ENCODE measurements at regions not wholly inside any gene's neighbourhood (a gene's known extent, or its start where the extent isn't known, plus 50 kb on each side); places are given as distances from the start of the nearest gene placed in this dataset.

DNA sequence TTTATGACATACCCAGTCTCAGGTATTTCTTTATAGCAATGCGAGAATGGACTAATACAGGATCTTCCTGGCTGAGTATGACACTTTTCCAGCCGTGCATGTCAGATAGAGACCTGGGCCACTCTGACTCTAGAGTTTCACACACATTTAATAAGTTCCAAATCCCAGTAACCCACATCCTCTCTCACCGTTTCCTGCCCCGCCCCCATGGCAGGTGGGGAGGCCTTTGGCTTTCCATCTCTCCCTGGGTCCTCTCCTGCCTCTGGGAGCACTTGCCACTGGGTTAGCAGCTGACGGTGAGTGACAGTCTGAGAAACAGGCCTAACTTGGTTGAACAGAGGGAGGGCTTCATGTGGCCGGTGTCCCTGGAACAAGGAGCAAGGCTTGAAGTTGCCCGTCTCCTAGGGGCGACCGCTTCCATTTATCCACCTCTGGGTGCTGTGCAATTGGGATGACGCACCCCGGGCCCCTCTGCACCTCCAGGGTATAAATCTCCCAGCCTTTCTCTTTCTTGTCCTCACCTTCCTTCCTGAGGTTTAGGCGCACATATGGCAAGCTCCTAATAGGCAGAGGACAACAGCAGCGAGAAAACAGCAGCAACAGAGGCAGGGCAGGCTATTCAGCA is 152.7 kb upstream of the HDAC4 start:
- ATAC-seq (no peak), DNase-seq (no peak)
- H3K27me3 Mint-ChIP-seq (ENCODE audit: low read depth in 2 of 2) = peaks cover 8 to 18% of the 10 kb centered on the region in 2 donors
- no peak overlapping the region for H3K27ac Mint-ChIP-seq
- no peaks in the 10 kb centered on the region for H3K36me3 Mint-ChIP-seq
- Histone ChIP-seq H3K9me3 (ENCODE audit: control insufficient read depth, insufficient read depth, low read length) (no peaks in the 10 kb centered on the region), H3K27ac (ENCODE audit: low read length) (no peak overlapping the region), H3K27me3 (ENCODE audit: control insufficient read depth, insufficient read depth, low read length) (no peaks in the 10 kb centered on the region), H3K4me1 (ENCODE audit: control insufficient read depth, insufficient read depth, low read length) (peaks cover 7% of the 10 kb centered on the region), H3K4me3 (ENCODE audit: low read length) (no peak overlapping the region), H3K36me3 (ENCODE audit: control insufficient read depth, insufficient read depth, low read length) (no peaks in the 10 kb centered on the region)
- peaks cover 8 to 10% of the 10 kb centered on the region in 2 donors for H3K4me1 Mint-ChIP-seq
- TF ChIP-seq, protein P1, sequence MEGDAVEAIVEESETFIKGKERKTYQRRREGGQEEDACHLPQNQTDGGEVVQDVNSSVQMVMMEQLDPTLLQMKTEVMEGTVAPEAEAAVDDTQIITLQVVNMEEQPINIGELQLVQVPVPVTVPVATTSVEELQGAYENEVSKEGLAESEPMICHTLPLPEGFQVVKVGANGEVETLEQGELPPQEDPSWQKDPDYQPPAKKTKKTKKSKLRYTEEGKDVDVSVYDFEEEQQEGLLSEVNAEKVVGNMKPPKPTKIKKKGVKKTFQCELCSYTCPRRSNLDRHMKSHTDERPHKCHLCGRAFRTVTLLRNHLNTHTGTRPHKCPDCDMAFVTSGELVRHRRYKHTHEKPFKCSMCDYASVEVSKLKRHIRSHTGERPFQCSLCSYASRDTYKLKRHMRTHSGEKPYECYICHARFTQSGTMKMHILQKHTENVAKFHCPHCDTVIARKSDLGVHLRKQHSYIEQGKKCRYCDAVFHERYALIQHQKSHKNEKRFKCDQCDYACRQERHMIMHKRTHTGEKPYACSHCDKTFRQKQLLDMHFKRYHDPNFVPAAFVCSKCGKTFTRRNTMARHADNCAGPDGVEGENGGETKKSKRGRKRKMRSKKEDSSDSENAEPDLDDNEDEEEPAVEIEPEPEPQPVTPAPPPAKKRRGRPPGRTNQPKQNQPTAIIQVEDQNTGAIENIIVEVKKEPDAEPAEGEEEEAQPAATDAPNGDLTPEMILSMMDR (IDR thresholded peaks at IDR 0.05) = no peak
- WGBS (ENCODE audit: insufficient coverage) = 72% methylated on average over 13 of the region's 13 CpGs
- H3K9me3 Mint-ChIP-seq = no peaks in the 10 kb centered on the region
- H3K4me3 Mint-ChIP-seq = no peak overlapping the region
- intact Hi-C loops (cut with micrococcal nuclease) = no loop called here

GRCh38 chr2:239552213-239552926 is 151.6 kb upstream of the HDAC4 start:
- ATAC-seq (no peak), DNase-seq (no peak)
- H3K27ac Mint-ChIP-seq = no peak overlapping the region
- Histone ChIP-seq H3K4me3 (ENCODE audit: low read length) (no peak overlapping the region), H3K36me3 (ENCODE audit: control insufficient read depth, insufficient read depth, low read length) (no peaks in the 10 kb centered on the region), H3K4me1 (ENCODE audit: control insufficient read depth, insufficient read depth, low read length) (peaks cover 11% of the 10 kb centered on the region), H3K9me3 (ENCODE audit: control insufficient read depth, insufficient read depth, low read length) (no peaks in the 10 kb centered on the region), H3K27me3 (ENCODE audit: control insufficient read depth, insufficient read depth, low read length) (no peaks in the 10 kb centered on the region), H3K27ac (ENCODE audit: low read length) (no peak overlapping the region)
- peaks cover 8 to 10% of the 10 kb centered on the region in 2 donors for H3K4me1 Mint-ChIP-seq
- intact Hi-C loops (cut with micrococcal nuclease) = no loop called here
- WGBS (ENCODE audit: insufficient coverage) = 87% methylated on average over 16 of the region's 16 CpGs
- H3K9me3 Mint-ChIP-seq = no peaks in the 10 kb centered on the region
- H3K27me3 Mint-ChIP-seq (ENCODE audit: low read depth in 2 of 2) = peaks cover 8 to 18% of the 10 kb centered on the region in 2 donors
- no peak overlapping the region for H3K4me3 Mint-ChIP-seq
- H3K36me3 Mint-ChIP-seq = no peaks in the 10 kb centered on the region
- TF ChIP-seq, protein P1 (IDR thresholded peaks at IDR 0.05) = no peak

DNA sequence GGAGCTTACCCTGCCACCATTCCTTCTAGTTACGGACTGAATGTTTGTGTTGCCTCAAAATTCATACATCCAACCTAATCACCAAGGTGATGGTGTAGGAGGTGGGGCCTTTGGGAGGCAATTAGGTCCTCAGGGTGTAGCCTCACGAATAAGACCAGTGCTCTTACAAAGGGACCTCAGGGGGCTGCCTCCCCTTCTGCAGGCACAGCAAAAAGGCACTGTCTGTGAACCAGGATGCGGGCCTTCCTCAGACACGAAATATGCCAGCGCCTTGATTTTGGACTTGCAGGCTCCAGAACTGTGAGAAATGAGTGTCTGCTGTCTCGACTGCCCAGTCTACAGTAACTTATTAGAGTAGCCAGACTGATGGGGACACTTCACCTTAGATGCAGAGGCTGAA is 150.4 kb upstream of the HDAC4 start:
- no peaks in the 10 kb centered on the region for H3K9me3 Mint-ChIP-seq
- H3K27me3 Mint-ChIP-seq (ENCODE audit: low read depth in 2 of 2) = peaks cover 8 to 18% of the 10 kb centered on the region in 2 donors
- H3K36me3 Mint-ChIP-seq = no peaks in the 10 kb centered on the region
- WGBS (ENCODE audit: insufficient coverage) = 87% methylated on average over 5 of the region's 6 CpGs
- no peak overlapping the region for H3K27ac ChIP-seq (ENCODE audit: low read length)
- DNase-seq (no peak), ATAC-seq (no peak)
- H3K27me3 ChIP-seq (ENCODE audit: control insufficient read depth, insufficient read depth, low read length) = no peaks in the 10 kb centered on the region
- TF ChIP-seq, protein P1 (IDR thresholded peaks at IDR 0.05) = no peak
- H3K9me3 ChIP-seq (ENCODE audit: control insufficient read depth, insufficient read depth, low read length) = no peaks in the 10 kb centered on the region
- H3K4me1 ChIP-seq (ENCODE audit: control insufficient read depth, insufficient read depth, low read length) = peaks cover 11% of the 10 kb centered on the region
- H3K27ac Mint-ChIP-seq = no peak overlapping the region
- H3K4me3 Mint-ChIP-seq = no peak overlapping the region
- H3K4me1 Mint-ChIP-seq = peaks cover 10 to 12% of the 10 kb centered on the region in 2 donors
- H3K4me3 ChIP-seq (ENCODE audit: low read length) = no peak overlapping the region
- intact Hi-C loops (cut with micrococcal nuclease) = no loop called here
- H3K36me3 ChIP-seq (ENCODE audit: control insufficient read depth, insufficient read depth, low read length) = no peaks in the 10 kb centered on the region
